ENCODE measurements at regions not wholly inside any gene's neighbourhood (a gene's known extent, or its start where the extent isn't known, plus 50 kb on each side); places are given as distances from the start of the nearest gene placed in this dataset.

DNA sequence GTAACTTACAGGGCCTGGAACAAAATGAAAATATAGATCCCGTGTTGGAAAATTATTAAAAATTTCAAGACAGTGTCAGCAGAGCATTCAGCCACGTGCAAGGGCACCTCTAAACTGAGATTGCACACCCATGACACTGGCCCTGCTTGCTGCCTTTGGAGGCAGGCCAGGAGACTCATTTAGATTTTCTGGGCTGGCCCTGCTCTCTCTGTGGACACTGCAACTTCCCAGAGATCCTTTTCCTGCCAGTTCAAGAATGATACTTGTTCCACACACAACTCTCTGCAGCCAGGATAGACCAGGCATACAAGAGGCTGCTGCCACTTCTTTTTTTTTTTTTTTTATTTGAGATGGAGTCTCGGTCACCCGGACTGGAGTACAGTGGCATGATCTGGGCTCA is 56.7 kb upstream of the PTPRJ start:
- TF ChIP-seq EZH2phosphoT487 (IDR thresholded peaks at IDR 0.05; ENCODE audit: low read depth, severe bottlenecking, unreplicated experiment) (no peak), EZH2 (IDR thresholded peaks at IDR 0.05; ENCODE audit: borderline replicate concordance) (no peak)
- TF ChIP-seq, protein P1, sequence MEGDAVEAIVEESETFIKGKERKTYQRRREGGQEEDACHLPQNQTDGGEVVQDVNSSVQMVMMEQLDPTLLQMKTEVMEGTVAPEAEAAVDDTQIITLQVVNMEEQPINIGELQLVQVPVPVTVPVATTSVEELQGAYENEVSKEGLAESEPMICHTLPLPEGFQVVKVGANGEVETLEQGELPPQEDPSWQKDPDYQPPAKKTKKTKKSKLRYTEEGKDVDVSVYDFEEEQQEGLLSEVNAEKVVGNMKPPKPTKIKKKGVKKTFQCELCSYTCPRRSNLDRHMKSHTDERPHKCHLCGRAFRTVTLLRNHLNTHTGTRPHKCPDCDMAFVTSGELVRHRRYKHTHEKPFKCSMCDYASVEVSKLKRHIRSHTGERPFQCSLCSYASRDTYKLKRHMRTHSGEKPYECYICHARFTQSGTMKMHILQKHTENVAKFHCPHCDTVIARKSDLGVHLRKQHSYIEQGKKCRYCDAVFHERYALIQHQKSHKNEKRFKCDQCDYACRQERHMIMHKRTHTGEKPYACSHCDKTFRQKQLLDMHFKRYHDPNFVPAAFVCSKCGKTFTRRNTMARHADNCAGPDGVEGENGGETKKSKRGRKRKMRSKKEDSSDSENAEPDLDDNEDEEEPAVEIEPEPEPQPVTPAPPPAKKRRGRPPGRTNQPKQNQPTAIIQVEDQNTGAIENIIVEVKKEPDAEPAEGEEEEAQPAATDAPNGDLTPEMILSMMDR (IDR thresholded peaks at IDR 0.05; ENCODE audit: poor library complexity): no peak

Measured in hepatocyte (in vitro differentiated cells).